Hypothalamus (tissue), 51 donors: ENCODE measurements at regions not wholly inside any gene's neighbourhood (a gene's known extent, or its start where the extent isn't known, plus 50 kb on each side); places are given as distances from the start of the nearest gene placed in this dataset.
A peak's percentile ranks its signal among the peaks of the same experiment; 100 is the strongest.
"Not testable (repeated sequence)": the region's sequence is repeated elsewhere in the genome, so short reads cannot be mapped to it uniquely, and the experiment has no call there.

Experiments used
- DNase-seq, 51 donors: peaks; one replicate each; lab custom pipeline; 2025; lab: John Stamatoyannopoulos, UW

DNA sequence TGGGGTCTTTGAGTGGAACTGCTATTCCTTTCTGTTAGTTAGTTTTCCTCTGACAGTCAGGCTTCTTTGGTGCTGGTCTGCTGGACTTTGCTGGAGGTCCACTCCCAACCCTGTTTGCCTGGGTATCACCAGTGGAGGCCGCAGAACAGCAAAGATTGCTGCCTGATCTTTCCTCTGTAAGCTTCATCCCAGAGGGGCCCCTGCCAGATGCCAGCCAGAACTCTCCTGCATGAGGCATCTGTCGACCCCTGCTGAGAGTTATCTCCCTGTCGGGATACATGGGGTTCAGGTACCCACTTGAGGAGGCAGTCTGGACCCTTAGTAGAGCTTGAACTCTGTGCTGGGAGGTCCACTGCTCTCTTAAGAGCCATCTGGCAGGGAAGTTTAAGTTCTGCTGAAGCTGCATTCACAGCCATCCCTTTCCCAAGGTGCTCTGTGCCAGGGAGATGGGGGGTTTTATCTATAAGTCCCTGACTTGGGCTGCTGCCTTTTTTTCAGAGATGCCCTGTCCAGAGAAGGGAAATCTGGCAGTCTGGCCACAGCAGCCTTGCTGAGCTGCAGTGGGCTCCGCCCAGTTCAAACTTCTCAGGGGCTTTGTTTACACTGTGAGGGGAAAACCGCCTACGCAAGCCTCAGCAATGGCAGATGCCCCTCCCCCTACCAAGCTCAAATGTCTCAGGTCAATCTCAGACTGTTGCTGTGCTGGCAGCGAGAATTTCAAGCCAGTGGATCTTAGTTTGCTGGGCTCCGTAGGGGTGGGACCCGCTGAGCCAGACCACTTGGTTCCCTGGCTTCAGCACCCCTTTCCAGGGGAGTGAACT is 89.7 kb upstream of the CDK6 start:
- no peak for DNase-seq

DNA sequence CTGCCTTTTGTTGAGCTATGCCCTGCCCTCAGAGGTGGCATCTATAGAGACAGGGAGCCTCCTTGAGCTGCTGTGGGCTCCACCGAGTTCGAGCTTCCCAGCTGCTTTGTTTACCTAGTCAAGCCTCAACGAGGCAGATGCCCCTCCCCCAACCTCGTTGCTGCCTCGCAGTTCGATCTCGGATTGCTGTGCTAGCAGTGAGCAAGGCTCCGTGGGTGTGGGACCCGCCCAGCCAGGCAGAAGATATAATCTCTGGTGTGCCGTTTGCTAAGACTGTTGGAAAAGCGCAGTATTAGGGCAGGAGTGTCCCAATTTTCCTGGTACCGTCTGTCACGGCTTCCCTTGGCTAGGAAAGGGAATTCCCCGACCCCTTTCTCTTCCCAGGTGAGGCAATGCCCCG is 88.4 kb upstream of the CDK6 start:
- no peak for DNase-seq

- DNase-seq, result no peak
Observed at GRCh38 chr7:92917230-92917629, 80.9 kb upstream of the CDK6 start.

DNA sequence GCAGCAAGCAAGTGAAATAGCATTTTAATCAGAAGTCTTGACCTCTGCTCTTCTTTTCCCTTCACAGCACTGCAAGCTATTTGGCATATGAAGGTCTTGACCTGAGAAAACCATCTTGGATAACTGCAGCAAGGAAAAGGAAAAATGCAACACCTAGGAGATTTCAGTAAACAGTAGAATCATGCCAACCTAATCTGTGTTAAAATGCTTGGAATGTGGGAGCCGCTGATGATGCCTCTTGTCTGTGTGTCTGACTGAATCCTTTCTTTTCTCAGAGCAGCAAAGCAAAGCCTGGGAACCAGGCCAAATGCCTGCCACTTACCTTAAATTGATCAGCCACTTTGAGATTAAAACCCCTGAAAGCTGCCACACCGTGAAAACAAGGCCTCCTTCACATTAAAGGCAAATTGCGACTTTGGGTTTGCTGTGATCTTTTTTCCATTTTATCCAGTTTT is 80.4 kb upstream of the CDK6 start:
- peak in 2 of 51 donors; percentile 3 to 6 for DNase-seq

- no peak for DNase-seq
Observed at GRCh38 chr7:92915348-92915747, 79.0 kb upstream of the CDK6 start.

GRCh38 chr7:92914645-92915044 is 78.3 kb upstream of the CDK6 start:
- no peak for DNase-seq

DNA sequence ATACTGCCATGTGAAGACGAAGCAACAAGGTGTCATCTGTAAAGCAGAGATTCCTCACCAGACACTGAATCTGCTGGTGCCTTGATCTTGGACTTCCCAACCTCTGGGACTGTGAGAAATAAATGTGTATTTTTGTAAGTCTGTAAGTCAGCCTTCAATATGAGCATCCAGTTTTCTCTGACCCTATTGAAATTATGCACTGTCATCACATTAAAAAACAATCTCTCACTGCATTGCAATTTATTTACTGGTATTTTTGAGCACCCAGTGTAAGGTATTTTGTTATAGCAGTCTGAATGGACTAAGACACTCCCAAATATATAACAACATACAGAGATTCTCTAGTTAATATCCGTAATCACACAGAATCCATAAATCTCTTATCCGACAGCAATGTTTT is 77.5 kb upstream of the CDK6 start:
- no peak for DNase-seq

DNA sequence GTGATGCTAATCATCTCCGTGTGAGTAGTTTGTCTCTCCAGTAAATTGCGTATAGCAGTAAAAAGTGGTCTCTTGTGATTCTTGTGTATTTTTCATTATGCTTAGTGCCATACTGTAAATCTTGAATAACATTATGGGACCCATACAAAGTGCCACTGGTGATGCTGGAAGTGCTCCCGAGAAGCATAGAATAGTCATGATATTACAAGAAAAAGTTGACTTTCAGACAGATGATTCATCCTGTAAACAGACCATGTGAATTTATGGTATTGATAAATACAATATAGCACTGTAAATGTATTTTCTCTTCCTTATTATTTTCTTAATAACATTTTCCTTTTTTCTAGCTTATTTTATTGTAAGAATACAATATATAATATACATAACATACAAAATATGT is 74.6 kb upstream of the CDK6 start:
- no peak for DNase-seq

DNA sequence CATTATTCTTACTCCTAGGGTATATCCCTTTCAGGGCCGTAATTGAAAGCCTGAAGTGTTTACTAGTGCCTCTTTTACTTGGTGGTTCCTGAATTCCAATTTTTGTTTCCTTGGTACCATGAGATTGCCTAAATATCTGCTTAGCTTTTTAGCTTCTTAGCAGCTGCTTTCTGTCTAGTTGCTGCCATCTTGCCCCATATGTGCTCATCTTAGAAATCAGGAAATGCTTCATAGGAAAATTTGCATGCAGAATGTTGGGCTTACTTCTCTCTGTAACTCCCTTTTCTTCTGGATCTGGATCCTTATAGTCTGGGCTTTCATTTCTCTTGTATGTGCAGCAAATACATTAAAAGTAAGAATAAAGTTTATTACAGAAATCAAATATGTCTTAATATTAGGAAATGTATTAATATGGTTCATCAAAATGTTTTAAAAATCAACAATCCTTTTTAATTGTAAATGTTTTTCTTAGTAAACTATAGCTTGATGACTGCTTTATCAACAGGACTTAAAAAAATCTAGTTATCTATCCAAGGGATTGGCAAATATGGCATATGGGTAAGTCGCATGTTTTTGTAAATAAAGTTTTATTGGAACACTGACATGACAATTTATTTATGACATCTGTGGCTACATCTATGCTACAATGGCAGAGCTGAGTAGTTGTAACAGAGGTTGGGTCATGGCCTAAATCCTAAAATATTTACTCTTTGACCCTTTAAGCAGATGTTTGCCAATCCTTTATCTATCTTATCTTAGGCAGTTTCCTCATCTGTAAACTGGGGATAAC is 73.5 kb upstream of the CDK6 start:
- DNase-seq, result no peak

DNA sequence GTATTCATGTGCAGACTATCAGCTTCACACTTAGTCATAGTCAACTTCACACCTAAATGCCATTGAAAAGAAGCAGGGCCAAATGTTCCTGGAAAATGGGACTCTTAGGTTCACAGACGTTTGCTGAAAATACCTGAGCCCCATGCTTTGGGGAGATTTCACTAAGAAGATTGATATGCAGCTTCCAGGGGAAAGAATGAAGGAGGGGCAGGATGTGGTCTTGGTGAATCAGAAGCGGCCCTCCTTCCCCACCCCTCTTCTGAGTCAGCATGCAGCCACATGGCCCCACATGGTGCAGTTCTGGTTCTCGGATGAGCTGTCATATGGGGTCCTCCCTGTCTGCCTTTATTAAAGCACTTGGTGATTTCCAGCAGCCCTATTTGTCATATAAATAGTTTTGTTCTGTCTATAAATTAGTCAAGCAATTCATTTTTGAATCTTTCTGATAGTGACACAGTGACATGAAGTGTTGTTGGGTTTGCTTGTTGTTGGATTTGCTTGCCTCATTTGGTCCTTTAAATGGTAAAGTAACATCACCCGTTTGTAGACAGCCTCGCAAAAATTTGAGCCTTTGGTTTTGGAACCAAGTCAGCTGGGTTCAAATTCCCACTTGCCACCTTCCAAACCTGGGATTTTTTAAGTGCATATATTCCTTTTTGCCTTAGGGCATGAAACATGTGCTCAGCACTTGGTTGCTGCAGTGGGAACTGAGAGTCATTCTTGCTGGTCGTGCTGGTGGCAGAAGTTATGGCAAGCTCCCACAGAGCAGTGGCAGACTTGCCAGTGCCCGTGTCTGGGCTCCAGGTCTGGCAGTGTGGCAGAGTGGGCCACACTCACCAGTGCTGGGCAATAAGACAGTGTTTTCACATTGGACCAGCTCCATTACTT is 68.1 kb upstream of the CDK6 start:
- DNase-seq, result no peak

GRCh38 chr7:92898798-92899197 is 62.4 kb upstream of the CDK6 start:
- no peak for DNase-seq

- DNase-seq, result not testable (repeated sequence)
Observed at GRCh38 chr7:92894857-92895256, 58.5 kb upstream of the CDK6 start.

DNA sequence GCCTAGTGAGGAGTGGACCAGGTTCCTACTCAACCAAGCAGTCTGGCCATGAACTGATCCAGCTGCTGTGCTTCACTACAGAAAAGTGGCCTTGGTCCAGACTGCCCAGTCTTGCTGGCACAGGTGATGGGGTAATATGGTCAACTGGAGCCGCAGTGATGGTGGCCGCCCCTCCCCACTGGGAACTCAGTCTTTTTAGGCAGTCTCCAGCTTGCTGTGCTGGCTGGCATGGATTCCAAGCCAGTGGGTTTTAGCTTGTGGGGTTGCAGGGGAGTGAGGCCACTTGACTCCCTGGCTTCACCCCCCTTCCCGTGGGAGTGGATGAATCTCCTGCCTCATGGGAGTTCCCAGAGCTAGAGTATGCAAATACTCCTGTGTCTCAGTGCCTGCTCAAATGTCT is 52.7 kb upstream of the CDK6 start:
- no peak for DNase-seq
